T47D (cell line): ENCODE measurements at regions not wholly inside any gene's neighbourhood (a gene's known extent, or its start where the extent isn't known, plus 50 kb on each side); places are given as distances from the start of the nearest gene placed in this dataset.
"Not testable (repeated sequence)": the region's sequence is repeated elsewhere in the genome, so short reads cannot be mapped to it uniquely, and the experiment has no call there.

ENCODE experiments used
- DNase-seq, 2 experiments: peaks; one replicate each; pipeline versions ENCODE4 v3.0.0 to v3.0.0-alpha.2; 2011 to 2012; ENCODE audit warnings: low read depth in 1 of 2, low spot score in 1 of 2
- JUND ChIP-seq: IDR thresholded peaks from 2 replicates; pipeline ENCODE4 v1.6.1; 2012; ENCODE audit warnings: low read depth
- in situ Hi-C: cut with HindIII; loops from 2 replicates; pipeline ENCODE4 v1.10.0; 2016; ENCODE audit warnings: low sequenced_read_pairs, low pct_unique_long_range_greater_than_20kb

DNA sequence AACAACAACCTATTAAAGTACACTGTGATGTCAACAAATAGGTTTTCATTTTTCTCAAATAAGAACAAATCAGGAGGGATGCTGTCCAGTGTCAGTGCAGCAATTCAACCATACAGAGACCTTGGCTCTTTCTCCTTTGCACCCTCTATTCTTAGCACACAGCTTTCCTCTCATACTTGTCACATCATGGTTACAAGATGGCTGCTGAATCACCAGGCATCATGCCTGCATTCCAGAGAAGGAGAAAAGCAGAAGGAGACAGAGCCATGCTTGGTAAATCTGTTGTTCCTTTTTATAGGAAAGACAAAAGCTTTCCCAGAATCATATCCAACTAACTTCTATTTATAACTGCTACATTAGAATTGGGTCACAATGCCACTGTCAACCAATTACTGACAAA is 124.7 kb upstream of the VLDLR start:
- in situ Hi-C loops, result no loop called here
- DNase-seq, result no peak
- no peak for TF ChIP-seq JUND

- DNase-seq, result no peak
- no peak for TF ChIP-seq JUND
- in situ Hi-C loops, result no loop called here
These were observed 123.8 kb upstream of the VLDLR start for GRCh38 chr9:2497666-2498400.

DNA sequence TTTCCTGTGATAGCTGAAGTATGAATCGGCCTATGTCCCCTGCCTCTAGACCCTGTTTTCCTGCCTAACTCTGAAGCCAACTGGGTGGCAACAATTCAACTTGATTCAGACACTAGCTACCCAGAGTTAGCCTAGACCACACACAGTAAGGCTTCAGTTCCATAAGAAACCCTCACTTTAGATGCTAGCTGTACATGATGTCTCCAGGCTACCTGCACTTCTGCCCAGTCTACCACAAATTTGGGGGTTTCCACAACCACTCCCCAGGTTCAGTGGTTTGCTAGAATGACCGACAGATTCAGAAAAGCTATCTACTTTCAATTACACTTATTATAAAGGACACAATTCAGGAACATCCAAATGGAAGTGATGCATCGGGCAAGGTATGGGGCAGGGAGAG is 119.4 kb upstream of the VLDLR start:
- no peak for DNase-seq
- no peak for TF ChIP-seq JUND
- in situ Hi-C loops, result no loop called here

- TF ChIP-seq JUND, result no peak
- in situ Hi-C loops, result no loop called here
- DNase-seq, result no peak
These were observed 118.8 kb upstream of the VLDLR start for GRCh38 chr9:2502760-2503159.

- in situ Hi-C loops, result no loop called here
- peak in 1 of 2 experiments; percentile 15 for DNase-seq
- TF ChIP-seq JUND, result no peak
These were observed 115.3 kb upstream of the VLDLR start for GRCh38 chr9:2506321-2506720.

GRCh38 chr9:2523591-2523990 is 98.0 kb upstream of the VLDLR start:
- no peak for TF ChIP-seq JUND
- no peak for DNase-seq
- in situ Hi-C loops, result no loop called here

DNA sequence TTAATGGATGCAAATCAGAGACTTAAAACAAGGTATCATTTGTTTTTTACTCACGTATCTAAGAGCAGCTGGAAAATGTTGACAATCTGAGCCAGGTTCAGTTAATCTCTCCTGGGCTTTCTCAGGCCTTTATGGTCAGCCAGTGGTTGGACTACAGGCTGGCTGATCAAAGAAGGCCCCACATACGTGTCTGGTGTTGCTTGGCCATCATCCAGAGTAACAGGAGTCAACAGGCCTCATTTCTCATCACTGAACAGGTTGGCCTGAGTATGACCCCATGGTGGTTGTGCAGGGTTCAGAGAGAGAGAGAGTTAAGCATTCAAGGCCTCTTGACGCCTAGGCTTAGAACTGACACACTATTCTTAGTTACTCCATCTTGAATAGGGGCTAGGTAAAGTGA is 97.0 kb upstream of the VLDLR start:
- no peak for DNase-seq
- in situ Hi-C loops, result no loop called here
- TF ChIP-seq JUND, result no peak

GRCh38 chr9:2525147-2525546 is 96.4 kb upstream of the VLDLR start:
- no peak for DNase-seq
- TF ChIP-seq JUND, result no peak
- in situ Hi-C loops, result no loop called here

- in situ Hi-C loops, result no loop called here
- no peak for DNase-seq
- no peak for TF ChIP-seq JUND
These were observed 95.3 kb upstream of the VLDLR start for GRCh38 chr9:2526071-2526828.

- no peak for TF ChIP-seq JUND
- in situ Hi-C loops, result no loop called here
- DNase-seq, result no peak
These were observed 90.1 kb upstream of the VLDLR start for GRCh38 chr9:2531481-2531880.

GRCh38 chr9:2536511-2536910 is 85.1 kb upstream of the VLDLR start:
- in situ Hi-C loops, result no loop called here
- DNase-seq, result no peak
- TF ChIP-seq JUND, result no peak

DNA sequence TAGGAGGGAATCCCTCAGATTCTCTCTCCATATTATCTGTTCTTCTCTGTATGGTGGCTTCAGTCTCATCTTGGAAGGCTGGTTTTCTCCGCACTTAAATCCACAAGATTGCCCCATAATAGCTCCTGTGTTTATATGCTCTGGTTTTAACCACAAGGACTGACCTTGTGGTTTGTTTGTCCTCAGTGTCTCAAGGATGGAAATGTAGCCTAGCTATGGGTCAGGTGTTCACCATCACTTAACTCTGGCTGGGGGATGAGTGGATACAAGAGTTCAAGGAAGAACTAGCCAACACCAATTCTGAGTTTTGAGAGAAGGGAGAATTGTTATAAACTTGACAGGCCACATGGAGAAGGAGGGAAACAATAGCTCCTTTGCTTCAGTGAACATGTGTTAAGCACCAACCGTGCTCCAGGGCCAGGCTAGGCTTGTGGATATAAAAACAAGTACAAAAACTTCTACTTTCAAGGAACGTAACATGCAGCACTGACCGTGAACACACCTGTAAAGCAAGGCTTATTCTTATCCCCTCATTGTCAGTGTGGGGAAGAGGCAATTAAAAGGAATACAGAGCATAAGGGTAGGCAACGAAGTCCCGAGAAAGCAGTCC is 75.6 kb upstream of the VLDLR start:
- in situ Hi-C loops, result no loop called here
- DNase-seq, result peak in 1 of 2 experiments; percentile 12
- no peak for TF ChIP-seq JUND

DNA sequence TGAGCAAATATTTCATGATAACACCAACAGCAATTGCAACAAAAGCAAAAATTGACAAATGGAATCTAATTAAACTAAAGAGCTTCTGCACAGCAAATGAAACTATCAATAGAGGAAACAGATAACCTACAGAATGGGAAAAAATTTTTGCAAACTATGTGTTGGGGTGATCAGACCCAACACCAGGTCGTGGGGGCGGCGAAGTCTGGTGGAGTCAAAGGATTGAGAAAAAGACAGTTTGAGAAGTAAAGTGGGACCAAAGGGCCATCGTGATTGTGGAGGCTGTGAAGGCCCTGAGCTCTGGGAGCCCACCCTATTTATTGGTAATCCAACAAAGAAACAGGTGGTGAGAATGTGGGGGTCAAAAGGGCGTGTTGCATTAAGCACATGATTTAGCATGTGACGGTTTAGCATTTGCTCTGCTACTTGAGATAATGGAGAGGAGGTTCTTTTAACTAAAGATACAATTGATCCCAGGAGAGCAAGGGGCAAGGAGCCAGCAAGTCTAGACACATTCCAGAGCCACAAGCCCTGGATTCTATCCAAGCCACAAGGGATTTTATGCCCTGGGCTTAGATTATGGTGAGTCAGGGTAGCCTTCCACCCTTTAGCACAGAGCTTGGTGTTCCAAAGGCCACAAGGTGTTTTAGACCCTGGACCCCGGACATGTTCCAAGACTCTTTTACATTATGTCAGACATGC is 65.5 kb upstream of the VLDLR start:
- in situ Hi-C loops, DNase-seq: not testable (repeated sequence)
